ENCODE measurements at regions not wholly inside any gene's neighbourhood (a gene's known extent, or its start where the extent isn't known, plus 50 kb on each side); places are given as distances from the start of the nearest gene placed in this dataset.

DNA sequence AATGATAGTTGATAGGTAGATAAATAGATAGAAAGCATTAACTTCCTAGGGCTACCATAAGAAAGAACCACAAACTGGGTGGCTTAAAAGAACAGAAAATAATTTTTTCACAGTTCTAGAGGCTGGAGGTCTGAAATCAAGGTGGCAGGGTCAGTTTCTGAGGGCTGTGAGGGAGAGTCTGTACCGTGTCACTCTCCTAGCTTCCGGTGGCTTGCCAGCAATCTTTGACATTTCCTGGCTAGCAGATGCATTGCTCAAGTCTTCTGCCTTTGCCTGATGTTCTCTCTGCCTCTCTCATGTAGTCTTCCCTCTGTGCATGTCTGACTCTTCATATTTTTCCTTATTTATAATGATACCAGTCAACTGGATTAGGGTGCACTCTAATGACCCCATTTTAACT lies 1132.7 kb downstream of the CDH9 start:
- TF ChIP-seq, protein P1, sequence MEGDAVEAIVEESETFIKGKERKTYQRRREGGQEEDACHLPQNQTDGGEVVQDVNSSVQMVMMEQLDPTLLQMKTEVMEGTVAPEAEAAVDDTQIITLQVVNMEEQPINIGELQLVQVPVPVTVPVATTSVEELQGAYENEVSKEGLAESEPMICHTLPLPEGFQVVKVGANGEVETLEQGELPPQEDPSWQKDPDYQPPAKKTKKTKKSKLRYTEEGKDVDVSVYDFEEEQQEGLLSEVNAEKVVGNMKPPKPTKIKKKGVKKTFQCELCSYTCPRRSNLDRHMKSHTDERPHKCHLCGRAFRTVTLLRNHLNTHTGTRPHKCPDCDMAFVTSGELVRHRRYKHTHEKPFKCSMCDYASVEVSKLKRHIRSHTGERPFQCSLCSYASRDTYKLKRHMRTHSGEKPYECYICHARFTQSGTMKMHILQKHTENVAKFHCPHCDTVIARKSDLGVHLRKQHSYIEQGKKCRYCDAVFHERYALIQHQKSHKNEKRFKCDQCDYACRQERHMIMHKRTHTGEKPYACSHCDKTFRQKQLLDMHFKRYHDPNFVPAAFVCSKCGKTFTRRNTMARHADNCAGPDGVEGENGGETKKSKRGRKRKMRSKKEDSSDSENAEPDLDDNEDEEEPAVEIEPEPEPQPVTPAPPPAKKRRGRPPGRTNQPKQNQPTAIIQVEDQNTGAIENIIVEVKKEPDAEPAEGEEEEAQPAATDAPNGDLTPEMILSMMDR (IDR thresholded peaks at IDR 0.05; ENCODE audit: poor library complexity) = no peak
- no peak for TF ChIP-seq EZH2 (IDR thresholded peaks at IDR 0.05; ENCODE audit: borderline replicate concordance)
- TF ChIP-seq EZH2phosphoT487 (IDR thresholded peaks at IDR 0.05; ENCODE audit: low read depth, severe bottlenecking, unreplicated experiment) = no peak

Data from hepatocyte (in vitro differentiated cells).